ENCODE measurements at regions not wholly inside any gene's neighbourhood (a gene's known extent, or its start where the extent isn't known, plus 50 kb on each side); places are given as distances from the start of the nearest gene placed in this dataset.
A peak's percentile ranks its signal among the peaks of the same experiment; 100 is the strongest.
"Not testable (repeated sequence)": the region's sequence is repeated elsewhere in the genome, so short reads cannot be mapped to it uniquely, and the experiment has no call there.

- no peak for DNase-seq (ENCODE audit: low spot score)
Observed at GRCh38 chr4:112775801-112776200, 138.9 kb downstream of the LARP7 start.

- no peak for DNase-seq (ENCODE audit: low spot score)
Observed at GRCh38 chr4:112776535-112776934, 139.6 kb downstream of the LARP7 start.

- no peak for DNase-seq (ENCODE audit: low spot score)
Observed at GRCh38 chr4:112778520-112778919, 141.6 kb downstream of the LARP7 start.

- no peak for DNase-seq (ENCODE audit: low spot score)
Observed at GRCh38 chr4:112793033-112793432, 156.1 kb downstream of the LARP7 start.

- no peak for DNase-seq (ENCODE audit: low spot score)
Observed at GRCh38 chr4:112800001-112800400, 163.1 kb downstream of the LARP7 start.

GRCh38 chr4:112801341-112801740 is 164.4 kb downstream of the LARP7 start:
- DNase-seq (ENCODE audit: low spot score), result no peak

GRCh38 chr4:112802780-112803179 is 165.8 kb downstream of the LARP7 start:
- DNase-seq (ENCODE audit: low spot score), result no peak

GRCh38 chr4:112807083-112807482 is 170.1 kb downstream of the LARP7 start:
- DNase-seq (ENCODE audit: low spot score), result no peak

- no peak for DNase-seq (ENCODE audit: low spot score)
Observed at GRCh38 chr4:112808001-112808400, 171.1 kb downstream of the LARP7 start.

- no peak for DNase-seq (ENCODE audit: low spot score)
Observed at GRCh38 chr4:112813790-112814189, 176.8 kb downstream of the LARP7 start.

GRCh38 chr4:112817933-112818593 is 181.1 kb downstream of the LARP7 start:
- DNase-seq (ENCODE audit: low spot score), result peak; percentile 84

GRCh38 chr4:112818594-112818965 is 181.6 kb downstream of the LARP7 start:
- no peak for DNase-seq (ENCODE audit: low spot score)

GRCh38 chr4:112819729-112820128 is 182.8 kb downstream of the LARP7 start:
- DNase-seq (ENCODE audit: low spot score), result no peak

- DNase-seq (ENCODE audit: low spot score), result no peak
Observed at GRCh38 chr4:112823156-112823555, 186.2 kb downstream of the LARP7 start.

- no peak for DNase-seq (ENCODE audit: low spot score)
Observed at GRCh38 chr4:112823606-112824005, 186.7 kb downstream of the LARP7 start.

- no peak for DNase-seq (ENCODE audit: low spot score)
Observed at GRCh38 chr4:112830753-112831386, 193.9 kb downstream of the LARP7 start.

GRCh38 chr4:112832493-112832892 is 195.6 kb downstream of the LARP7 start:
- no peak for DNase-seq (ENCODE audit: low spot score)

- no peak for DNase-seq (ENCODE audit: low spot score)
Observed at GRCh38 chr4:112836895-112837294, 200.0 kb downstream of the LARP7 start.

GRCh38 chr4:112838015-112838414 is 201.1 kb downstream of the LARP7 start:
- not testable (repeated sequence) for DNase-seq (ENCODE audit: low spot score)

- DNase-seq (ENCODE audit: low spot score), result no peak
Observed at GRCh38 chr4:112840061-112840460, 203.1 kb downstream of the LARP7 start.

- DNase-seq (ENCODE audit: low spot score), result no peak
Observed at GRCh38 chr4:112840619-112841018, 203.7 kb downstream of the LARP7 start.

GRCh38 chr4:112842513-112842912 is 205.6 kb downstream of the LARP7 start:
- no peak for DNase-seq (ENCODE audit: low spot score)

GRCh38 chr4:112845386-112845785 is 204.1 kb upstream of the ANK2 start:
- DNase-seq (ENCODE audit: low spot score), result no peak

- no peak for DNase-seq (ENCODE audit: low spot score)
Observed at GRCh38 chr4:112847045-112847444, 202.4 kb upstream of the ANK2 start.
